GM19023 (cell line): ENCODE measurements at regions not wholly inside any gene's neighbourhood (a gene's known extent, or its start where the extent isn't known, plus 50 kb on each side); places are given as distances from the start of the nearest gene placed in this dataset.
A peak's percentile ranks its signal among the peaks of the same experiment; 100 is the strongest.

Experiments used
- ATAC-seq: cut with Tn5 transposase; IDR thresholded peaks from one replicate; pipeline ENCODE4 v1.9.1; 2021; ENCODE audit warnings: mild to moderate bottlenecking, moderate library complexity; ENCODE audit not compliant: unreplicated experiment

- no peak for ATAC-seq
Measured at GRCh38 chr10:53022611-53023088, 250.1 kb upstream of the MBL2 start.

- ATAC-seq = no peak
Measured at GRCh38 chr10:53013201-53013810, 240.7 kb upstream of the MBL2 start.

GRCh38 chr10:53009961-53010907 is 237.7 kb upstream of the MBL2 start:
- no peak for ATAC-seq

DNA sequence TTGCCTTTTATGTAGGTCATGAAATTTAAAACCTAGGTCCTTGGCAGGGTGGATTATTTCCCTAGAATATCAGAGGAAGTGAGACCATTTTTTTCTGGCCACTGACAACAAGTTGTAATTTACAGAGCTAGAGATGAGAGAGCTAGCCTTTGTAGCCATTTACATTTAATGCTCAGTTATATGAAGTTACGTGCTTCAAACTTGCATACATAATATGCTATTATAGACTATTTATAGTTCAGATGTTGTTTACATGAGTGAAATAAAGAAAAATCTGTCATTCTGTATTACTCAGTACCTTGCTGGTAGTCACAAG is 234.9 kb upstream of the MBL2 start:
- no peak for ATAC-seq

DNA sequence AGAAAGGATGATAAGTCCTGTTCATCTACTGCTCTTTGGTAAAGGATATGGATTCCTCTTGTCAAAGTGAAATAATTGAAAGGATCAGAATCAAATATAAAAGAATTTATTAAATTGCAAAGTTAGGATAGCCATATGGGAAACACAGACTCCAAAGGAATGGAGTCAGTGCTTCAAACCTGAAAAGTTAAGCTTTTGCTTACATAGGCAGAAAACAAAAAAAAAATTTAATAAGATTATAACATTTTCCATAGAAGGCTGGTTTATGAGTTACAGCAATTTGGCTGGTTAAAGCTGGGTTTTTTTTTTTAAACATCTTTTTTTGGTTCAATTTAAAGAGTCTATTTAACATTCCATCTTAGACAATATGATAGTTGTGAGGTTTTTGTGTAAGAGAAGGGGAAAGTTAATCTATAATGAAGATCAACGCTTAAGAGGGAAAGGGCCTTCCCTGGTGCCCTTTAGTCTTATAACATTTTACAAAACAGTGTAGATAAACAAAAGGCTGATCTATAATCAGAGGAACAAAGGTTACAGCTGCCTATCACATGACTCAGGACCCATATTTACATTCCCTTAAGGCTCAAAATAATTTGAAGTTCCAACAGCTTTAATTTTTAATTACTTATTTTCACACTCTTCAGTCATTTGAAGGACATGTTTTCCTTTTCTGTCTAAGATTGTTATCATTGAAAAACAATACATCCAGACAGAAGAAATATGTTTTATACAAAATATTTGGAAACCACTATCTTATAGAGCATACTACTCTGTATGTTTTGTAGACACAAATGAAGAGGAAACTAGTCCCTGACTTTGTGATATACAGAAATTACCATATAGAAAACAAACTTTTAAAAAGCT is 234.3 kb upstream of the MBL2 start:
- no peak for ATAC-seq

DNA sequence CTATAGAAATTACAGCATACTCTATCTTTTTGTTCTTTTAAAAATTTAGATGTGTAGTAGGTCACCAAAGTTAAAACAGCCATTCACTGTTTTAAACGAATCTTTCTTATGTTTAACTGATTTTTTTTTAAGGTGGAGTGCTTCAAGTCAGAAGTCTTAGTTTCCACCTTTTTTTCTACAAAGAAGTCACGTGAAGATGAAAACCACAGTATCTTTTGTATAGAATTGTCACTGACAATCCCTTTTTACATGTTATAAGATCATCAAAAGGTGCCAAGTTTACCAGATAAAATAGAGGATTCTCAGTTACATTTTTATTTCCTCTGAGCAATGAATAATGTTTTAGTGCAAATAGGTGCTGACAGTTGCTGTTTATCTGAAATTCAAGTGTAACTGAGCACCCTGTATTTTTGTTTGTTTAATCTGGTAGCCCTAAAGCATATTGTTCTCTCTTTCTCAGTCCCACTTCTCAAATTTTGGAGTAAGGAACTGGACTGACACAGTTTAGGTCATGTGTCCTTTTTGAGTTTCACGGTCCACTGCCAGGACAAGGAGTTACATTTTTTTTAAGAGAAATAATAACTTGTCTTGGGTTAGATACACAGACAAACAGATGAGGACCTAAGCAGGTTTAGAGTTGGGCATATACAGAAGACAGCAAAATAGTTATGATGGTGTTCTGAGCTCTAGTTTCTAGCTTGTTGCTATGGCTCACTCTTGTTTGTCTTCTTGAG is 233.2 kb upstream of the MBL2 start:
- ATAC-seq = no peak

DNA sequence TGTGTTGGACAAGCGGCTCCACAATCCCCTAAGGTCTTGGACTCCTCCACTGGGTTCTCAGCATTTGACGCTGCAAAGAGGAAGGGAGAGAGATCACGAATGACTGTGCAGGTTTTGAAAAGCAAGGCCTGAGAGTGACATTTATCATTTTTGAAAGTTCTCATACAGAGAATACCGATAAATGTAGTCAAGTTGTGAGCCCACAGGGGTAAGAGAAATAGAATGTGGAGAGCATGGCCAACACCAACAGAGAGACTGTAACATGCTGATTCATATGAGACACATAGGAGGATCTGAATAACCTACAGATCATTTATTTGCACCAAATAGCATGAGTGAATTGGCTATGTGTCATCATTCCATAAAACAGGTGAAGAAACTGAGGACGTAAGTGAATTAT is 230.5 kb upstream of the MBL2 start:
- peak; percentile 64 for ATAC-seq

GRCh38 chr10:52999681-53000080 is 227.1 kb upstream of the MBL2 start:
- no peak for ATAC-seq

DNA sequence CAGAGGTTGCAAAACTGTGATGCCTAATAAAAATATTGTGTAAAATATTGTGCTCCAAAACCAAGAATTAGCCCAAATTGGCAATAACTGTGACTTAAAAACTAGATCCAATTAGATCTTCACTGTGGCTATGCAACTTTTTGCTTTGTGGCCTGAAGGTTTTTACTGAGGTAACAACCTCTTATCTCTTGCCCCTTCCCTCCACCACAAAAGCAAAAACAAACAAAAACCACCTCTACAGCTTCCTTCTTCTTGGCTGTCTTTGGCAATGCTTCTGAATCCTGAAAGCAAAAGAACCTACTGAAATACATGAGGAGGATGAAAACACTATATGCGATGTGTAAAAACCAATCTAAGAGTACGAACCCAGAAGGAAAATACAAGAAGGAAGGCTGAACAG is 226.7 kb upstream of the MBL2 start:
- no peak for ATAC-seq

- no peak for ATAC-seq
Measured at GRCh38 chr10:52997007-52997406, 224.4 kb upstream of the MBL2 start.

- no peak for ATAC-seq
Measured at GRCh38 chr10:52994370-52994769, 221.8 kb upstream of the MBL2 start.

DNA sequence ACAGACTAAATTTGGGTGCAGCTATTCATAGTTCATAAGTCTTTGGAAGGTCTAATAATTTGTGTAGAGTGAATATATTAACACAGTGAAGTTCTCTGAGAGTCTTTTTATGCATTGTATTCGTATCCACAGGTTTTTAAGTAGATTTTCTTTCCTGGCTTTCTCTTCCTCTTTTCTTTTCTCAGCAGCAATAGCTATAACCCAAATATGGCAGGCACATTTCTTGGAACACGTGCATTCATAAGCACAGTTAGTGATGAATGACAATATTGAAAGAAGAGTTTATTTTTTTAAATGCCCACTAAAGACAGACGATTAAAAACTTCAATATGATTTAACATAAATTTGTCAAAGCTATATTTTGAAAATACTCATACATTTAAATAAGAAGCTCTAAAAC is 220.5 kb upstream of the MBL2 start:
- ATAC-seq = no peak

DNA sequence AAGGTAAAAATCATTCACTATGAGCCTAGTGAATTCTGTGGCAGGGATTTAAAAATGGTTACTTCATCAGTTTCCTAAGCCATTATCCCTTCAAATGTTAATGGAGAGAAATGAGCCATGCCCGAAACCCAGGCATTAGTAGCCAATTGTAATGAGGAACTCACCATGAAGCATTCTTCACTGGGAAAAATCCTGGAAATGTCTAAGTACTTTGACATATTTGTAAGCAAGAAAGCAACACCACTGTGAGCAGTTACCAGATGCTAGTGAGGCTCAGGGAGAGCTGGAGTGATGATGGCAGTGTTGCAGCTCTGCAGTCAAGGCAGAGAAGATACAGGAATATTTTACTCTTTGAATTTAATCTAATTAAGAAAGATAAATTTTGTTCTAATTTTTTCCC is 220.0 kb upstream of the MBL2 start:
- no peak for ATAC-seq

GRCh38 chr10:52988923-52989322 is 216.3 kb upstream of the MBL2 start:
- ATAC-seq = no peak

DNA sequence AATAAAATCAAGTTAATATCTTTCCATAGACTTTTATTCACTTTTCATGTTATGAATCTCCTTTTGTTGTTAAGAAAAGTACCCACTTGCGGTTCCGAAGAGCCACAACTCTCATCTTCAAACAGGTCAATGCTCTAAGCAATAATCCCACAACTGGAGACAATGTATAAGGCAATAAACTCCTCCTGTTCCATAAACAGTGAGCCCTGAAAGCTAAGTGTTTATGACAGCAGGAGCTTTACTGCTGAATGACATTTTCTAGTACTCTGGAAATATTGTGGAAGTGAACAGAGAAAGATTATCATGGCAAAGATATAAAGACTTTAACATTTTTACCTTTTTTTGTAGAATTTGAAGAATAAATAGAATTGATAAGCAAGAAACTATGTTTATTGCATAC is 213.5 kb upstream of the MBL2 start:
- no peak for ATAC-seq

DNA sequence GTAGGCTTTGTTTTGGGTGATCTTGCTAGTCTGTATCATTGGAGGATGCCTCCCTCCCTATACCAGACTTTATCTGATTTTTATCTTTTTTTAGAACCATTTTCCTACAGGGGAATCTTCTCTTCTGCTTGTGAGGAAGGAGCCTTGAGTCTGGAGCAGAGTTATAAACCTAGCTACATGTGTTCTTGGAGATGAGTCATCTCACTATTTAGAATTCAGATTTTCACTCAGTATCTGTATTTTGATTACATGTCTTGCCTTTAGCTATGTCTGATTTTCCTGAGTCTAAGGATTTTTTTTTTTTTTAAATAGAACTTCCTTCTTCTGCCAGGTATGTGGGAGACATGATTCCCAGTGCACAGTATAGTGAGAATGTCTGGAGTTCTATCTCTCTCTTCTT is 211.6 kb upstream of the MBL2 start:
- no peak for ATAC-seq

DNA sequence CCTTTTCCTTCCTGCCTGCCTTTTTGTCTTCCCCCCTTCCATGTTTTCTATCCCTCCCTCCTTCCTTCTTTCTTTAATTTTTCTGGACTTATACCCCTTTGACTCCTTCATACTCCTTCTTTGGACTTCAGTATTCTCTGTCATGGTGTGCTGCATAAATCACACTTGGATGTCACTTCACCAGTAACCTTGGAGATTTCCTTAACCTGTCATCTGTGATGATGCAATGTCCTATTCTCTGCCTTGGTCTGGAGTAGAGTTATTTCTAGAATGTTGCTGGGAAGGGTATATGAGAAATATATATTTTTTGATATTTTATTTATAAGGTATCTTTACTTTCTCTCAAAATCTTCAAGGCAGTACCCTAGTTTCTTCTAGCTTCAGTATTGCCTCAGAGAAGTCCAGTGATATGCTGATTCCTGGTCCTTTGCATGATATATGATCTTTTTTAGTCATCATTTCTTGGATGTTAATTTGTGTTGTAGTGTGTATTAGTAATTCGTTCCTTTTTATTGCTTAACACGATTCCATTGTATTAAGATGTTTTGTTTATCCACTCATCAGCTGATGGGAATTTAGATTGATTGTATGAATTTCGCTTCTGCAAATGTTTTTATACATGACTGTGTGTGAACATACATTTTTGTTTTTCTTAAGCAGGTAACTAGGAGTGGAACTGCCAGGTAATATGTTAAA is 206.9 kb upstream of the MBL2 start:
- no peak for ATAC-seq

GRCh38 chr10:52977581-52977980 is 205.0 kb upstream of the MBL2 start:
- ATAC-seq = no peak

DNA sequence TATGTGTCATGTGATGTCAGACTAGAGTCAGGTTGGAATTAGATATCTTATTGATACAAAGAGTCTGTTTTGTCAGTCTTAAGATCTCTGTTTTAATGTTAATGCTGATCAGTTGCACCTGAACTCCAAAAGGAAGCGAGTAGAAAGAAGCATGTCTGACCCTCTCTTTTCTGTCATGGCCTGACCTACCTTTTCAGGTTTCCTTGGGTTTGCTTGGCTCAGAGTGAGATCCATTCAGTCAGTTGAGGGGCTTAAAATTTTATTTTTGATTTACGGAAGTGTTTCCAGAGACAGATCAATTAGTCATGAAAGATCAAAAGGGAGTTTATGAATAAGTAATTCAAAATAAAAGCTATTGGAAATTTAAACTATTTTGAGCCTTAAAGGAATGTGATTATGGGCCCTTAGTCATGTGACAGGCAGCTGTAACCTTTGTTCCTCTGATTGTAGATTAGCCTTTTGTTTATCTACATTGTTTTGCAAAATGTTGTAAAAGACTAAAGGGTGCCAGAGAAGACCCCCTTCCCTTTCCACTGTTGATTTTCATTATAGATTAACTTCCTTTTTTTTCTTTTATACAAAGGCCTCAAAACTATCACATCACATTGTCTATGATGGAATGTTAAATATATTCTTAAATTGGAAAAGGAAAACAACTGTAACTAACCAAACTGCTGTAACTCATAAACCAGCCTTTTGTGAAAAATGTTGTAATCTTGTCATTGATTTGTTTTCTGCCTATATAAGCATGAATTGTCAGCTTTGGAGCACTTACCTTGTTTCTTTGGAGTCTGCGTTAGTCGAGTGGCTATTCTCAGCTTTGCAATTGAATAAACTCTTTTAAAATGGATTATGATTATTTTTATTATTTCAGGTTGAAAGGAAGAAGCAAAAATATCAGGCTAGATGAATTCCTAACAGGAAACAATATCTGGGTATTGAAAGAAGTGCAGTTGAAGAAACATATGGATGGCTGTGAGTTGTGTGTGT is 195.5 kb upstream of the MBL2 start:
- ATAC-seq = no peak
